ENCODE measurements at regions not wholly inside any gene's neighbourhood (a gene's known extent, or its start where the extent isn't known, plus 50 kb on each side); places are given as distances from the start of the nearest gene placed in this dataset.
"Not testable (repeated sequence)": the region's sequence is repeated elsewhere in the genome, so short reads cannot be mapped to it uniquely, and the experiment has no call there.

GRCh38 chr2:52698408-52698807 is 1069.2 kb upstream of the CHAC2 start:
- DNase-seq (ENCODE audit: low spot score), result no peak

- no peak for DNase-seq (ENCODE audit: low spot score)
Observed at GRCh38 chr2:52697690-52698089, 1069.9 kb upstream of the CHAC2 start.

- DNase-seq (ENCODE audit: low spot score), result no peak
Observed at GRCh38 chr2:52695731-52696130, 1071.9 kb upstream of the CHAC2 start.

GRCh38 chr2:52686935-52687334 is 1080.7 kb upstream of the CHAC2 start:
- DNase-seq (ENCODE audit: low spot score), result no peak

GRCh38 chr2:52676056-52676455 is 1091.5 kb upstream of the CHAC2 start:
- DNase-seq (ENCODE audit: low spot score), result no peak

- no peak for DNase-seq (ENCODE audit: low spot score)
Observed at GRCh38 chr2:52668724-52669123, 1098.9 kb upstream of the CHAC2 start.

GRCh38 chr2:52659546-52659945 is 1108.1 kb upstream of the CHAC2 start:
- DNase-seq (ENCODE audit: low spot score), result no peak

- DNase-seq (ENCODE audit: low spot score), result no peak
Observed at GRCh38 chr2:52658598-52658997, 1109.0 kb upstream of the CHAC2 start.

- no peak for DNase-seq (ENCODE audit: low spot score)
Observed at GRCh38 chr2:52639692-52640091, 1127.9 kb upstream of the CHAC2 start.

GRCh38 chr2:52632543-52632942 is 1135.1 kb upstream of the CHAC2 start:
- DNase-seq (ENCODE audit: low spot score), result no peak

GRCh38 chr2:52629944-52630343 is 1137.7 kb upstream of the CHAC2 start:
- DNase-seq (ENCODE audit: low spot score), result no peak

GRCh38 chr2:52629531-52629930 is 1138.1 kb upstream of the CHAC2 start:
- DNase-seq (ENCODE audit: low spot score), result no peak

GRCh38 chr2:52622266-52622665 is 1145.3 kb upstream of the CHAC2 start:
- DNase-seq (ENCODE audit: low spot score), result no peak

GRCh38 chr2:52613064-52613463 is 1154.5 kb upstream of the CHAC2 start:
- DNase-seq (ENCODE audit: low spot score), result no peak

GRCh38 chr2:52611759-52612158 is 1155.8 kb upstream of the CHAC2 start:
- DNase-seq (ENCODE audit: low spot score), result no peak

GRCh38 chr2:52608030-52608429 is 1159.6 kb upstream of the CHAC2 start:
- no peak for DNase-seq (ENCODE audit: low spot score)

GRCh38 chr2:52597346-52597745 is 1170.3 kb upstream of the CHAC2 start:
- DNase-seq (ENCODE audit: low spot score), result no peak

- no peak for DNase-seq (ENCODE audit: low spot score)
Observed at GRCh38 chr2:52594026-52594425, 1173.6 kb upstream of the CHAC2 start.

- not testable (repeated sequence) for DNase-seq (ENCODE audit: low spot score)
Observed at GRCh38 chr2:52584071-52584470, 1183.5 kb upstream of the CHAC2 start.

GRCh38 chr2:52572469-52572894 is 1195.1 kb upstream of the CHAC2 start:
- DNase-seq (ENCODE audit: low spot score), result no peak

GRCh38 chr2:52571380-52572347 is 1195.9 kb upstream of the CHAC2 start:
- no peak for DNase-seq (ENCODE audit: low spot score)

- DNase-seq (ENCODE audit: low spot score), result no peak
Observed at GRCh38 chr2:52570716-52571115, 1196.9 kb upstream of the CHAC2 start.

GRCh38 chr2:52563151-52563550 is 1204.5 kb upstream of the CHAC2 start:
- no peak for DNase-seq (ENCODE audit: low spot score)

GRCh38 chr2:52558265-52558664 is 1209.3 kb upstream of the CHAC2 start:
- no peak for DNase-seq (ENCODE audit: low spot score)
